Thoracic aorta (tissue), 2 donors: ENCODE measurements at regions not wholly inside any gene's neighbourhood (a gene's known extent, or its start where the extent isn't known, plus 50 kb on each side); places are given as distances from the start of the nearest gene placed in this dataset.

Experiments
- ATAC-seq: fragments of 150-250 bp; one replicate; pipeline ENCODE4 v1.8.0; 2017; ENCODE audit warnings: low read depth; ENCODE audit not compliant: insufficient number of reproducible peaks, low FRiP score
- DNase-seq: peaks from one replicate; pipeline ENCODE4 v3.0.0-alpha.2; 2020; ENCODE audit warnings: low spot score
- H3K27ac ChIP-seq, 2 donors: fragments of 200-600 bp; sonication (generic); 1 replicate in 1 of 2; 2 replicates in 1 of 2; pipeline ENCODE4 v1.5.1; 2016; ENCODE audit warnings: mild to moderate bottlenecking in 2 of 2, moderate library complexity in 2 of 2
- H3K27me3 ChIP-seq: fragments of 200-600 bp; sonication (generic); replicated peaks from 2 replicates; pipeline ENCODE4 v1.6.0; 2016; ENCODE audit warnings: mild to moderate bottlenecking; ENCODE audit not compliant: insufficient read depth
- H3K36me3 ChIP-seq: fragments of 200-600 bp; sonication (generic); one replicate; pipeline ENCODE4 v1.5.1; 2016
- H3K4me1 ChIP-seq, 2 donors: fragments of 200-600 bp; sonication (generic); 1 replicate in 1 of 2; 2 replicates in 1 of 2; pipeline versions ENCODE4 v1.5.1 to v1.6.0; 2016; ENCODE audit warnings: low read depth in 2 of 2, mild to moderate bottlenecking in 1 of 2; ENCODE audit not compliant: control insufficient read depth in 1 of 2
- H3K4me3 ChIP-seq: fragments of 200-600 bp; sonication (generic); 2 replicates; pipeline ENCODE4 v1.5.1; 2016; ENCODE audit warnings: mild to moderate bottlenecking
- H3K9me3 ChIP-seq: fragments of 200-600 bp; sonication (generic); 2 replicates; pipeline ENCODE4 v1.5.1; 2016
- TF ChIP-seq, protein P1 (sequence below): fragments of 200-600 bp; sonication (generic); IDR thresholded peaks from one replicate; pipeline ENCODE4 v1.5.1; 2019; ENCODE audit warnings: antibody characterized with exemption

DNA sequence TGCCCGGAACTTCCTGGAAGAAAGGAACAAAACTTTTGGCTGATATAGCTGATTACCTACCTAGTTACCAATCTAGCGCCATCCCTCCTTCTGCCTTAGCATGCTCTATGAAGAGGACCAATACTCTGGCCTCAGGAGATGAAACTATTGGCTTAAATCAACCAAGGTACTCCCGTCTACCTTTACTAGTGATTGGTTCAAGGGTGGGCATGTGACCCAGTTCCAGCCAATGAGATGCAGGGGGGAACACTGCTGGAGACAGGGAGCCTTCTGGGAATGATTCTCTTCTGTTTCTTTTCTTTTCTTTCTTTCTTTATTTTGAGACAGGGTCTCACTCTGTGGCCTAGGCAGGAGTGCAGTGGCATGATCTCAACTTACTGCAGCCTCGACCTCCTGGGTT is 72.6 kb upstream of the CCDC167 start:
- H3K4me1 ChIP-seq = no peaks in the 10 kb centered on the region
- H3K27ac ChIP-seq = no peak overlapping the region
- no peak for DNase-seq
- no peak overlapping the region for H3K4me3 ChIP-seq
- TF ChIP-seq, protein P1, sequence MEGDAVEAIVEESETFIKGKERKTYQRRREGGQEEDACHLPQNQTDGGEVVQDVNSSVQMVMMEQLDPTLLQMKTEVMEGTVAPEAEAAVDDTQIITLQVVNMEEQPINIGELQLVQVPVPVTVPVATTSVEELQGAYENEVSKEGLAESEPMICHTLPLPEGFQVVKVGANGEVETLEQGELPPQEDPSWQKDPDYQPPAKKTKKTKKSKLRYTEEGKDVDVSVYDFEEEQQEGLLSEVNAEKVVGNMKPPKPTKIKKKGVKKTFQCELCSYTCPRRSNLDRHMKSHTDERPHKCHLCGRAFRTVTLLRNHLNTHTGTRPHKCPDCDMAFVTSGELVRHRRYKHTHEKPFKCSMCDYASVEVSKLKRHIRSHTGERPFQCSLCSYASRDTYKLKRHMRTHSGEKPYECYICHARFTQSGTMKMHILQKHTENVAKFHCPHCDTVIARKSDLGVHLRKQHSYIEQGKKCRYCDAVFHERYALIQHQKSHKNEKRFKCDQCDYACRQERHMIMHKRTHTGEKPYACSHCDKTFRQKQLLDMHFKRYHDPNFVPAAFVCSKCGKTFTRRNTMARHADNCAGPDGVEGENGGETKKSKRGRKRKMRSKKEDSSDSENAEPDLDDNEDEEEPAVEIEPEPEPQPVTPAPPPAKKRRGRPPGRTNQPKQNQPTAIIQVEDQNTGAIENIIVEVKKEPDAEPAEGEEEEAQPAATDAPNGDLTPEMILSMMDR = no peak
- H3K9me3 ChIP-seq = no peaks in the 10 kb centered on the region
- H3K27me3 ChIP-seq = no peaks in the 10 kb centered on the region
- ATAC-seq = no peak
- no peaks in the 10 kb centered on the region for H3K36me3 ChIP-seq

DNA sequence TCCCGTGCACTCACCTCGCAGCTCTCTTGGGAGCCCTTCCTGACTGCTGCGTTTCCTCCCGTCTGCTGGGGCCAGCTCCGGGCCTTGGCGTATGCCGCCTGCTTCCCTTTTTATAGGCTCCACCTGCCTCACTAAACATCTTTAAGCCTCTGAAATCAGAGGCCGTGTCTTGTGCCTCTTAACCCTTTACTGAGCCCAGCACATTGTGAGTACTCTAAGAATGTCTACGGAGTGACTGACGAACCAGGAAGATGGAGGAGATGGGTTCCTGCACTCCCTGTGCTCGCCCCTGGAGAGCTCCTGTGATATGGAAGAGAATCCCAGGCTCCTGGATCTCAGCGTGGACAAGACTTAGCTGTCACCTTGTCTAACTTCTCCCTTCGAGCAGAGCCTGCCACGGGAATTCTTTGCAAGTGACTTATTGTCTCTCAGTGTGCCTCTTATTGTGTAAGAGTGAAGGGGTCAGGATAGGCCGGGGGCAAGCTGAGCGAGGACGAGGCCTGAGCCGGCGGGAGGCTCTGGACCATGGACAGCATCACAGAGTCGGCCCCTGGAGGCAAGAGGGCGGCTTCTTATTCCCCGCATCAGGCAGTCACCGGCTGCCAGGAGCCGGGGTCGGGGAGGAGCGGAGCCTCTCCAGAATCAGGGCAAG is 70.9 kb upstream of the CCDC167 start:
- TF ChIP-seq, protein P1 = no peak
- Histone ChIP-seq H3K9me3 (no peaks in the 10 kb centered on the region), H3K27me3 (no peaks in the 10 kb centered on the region), H3K4me1 (peaks cover 5 to 6% of the 10 kb centered on the region in 2 donors), H3K4me3 (no peak overlapping the region), H3K27ac (no peak overlapping the region), H3K36me3 (no peaks in the 10 kb centered on the region)
- ATAC-seq = no peak
- no peak for DNase-seq

DNA sequence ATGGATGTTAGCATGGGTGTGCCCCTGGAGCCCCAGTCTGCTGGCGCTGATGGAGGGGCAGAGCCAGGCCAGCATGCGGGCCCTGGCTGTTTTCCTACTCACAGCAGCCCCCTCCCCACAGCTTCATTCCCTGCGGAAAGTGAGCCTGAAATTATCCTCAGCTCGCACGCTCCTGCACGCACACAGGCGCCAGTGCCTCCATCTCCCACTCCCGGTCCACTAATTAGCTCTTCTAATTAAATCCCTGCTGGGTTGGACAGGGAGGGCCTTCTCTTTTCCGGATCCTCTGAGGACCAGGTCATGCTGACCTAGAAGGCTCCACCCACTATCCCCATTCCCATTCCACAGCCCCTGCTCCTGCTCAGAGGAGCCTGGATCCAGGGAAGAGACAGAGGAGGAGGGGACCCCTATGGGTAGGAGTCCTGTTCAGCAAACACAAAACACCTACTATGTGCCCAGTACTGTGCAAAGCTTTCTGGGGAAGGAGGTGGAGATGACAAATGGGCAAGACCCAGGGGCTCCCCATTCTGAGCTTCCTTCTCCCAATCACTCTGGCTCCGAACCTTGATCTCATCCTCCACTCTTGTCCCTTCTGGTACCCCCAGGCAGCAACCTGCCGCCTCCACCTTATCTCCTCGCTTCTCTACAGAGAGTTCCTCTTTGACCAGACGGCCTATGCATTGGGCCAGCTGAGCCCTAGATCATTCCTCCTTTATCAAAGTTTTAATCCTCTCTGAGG is 70.2 kb upstream of the CCDC167 start:
- H3K27ac ChIP-seq = no peak overlapping the region
- ATAC-seq (no peak), DNase-seq (no peak)
- peaks cover 7 to 11% of the 10 kb centered on the region in 2 donors for H3K4me1 ChIP-seq
- no peak overlapping the region for H3K4me3 ChIP-seq
- no peaks in the 10 kb centered on the region for H3K27me3 ChIP-seq
- H3K9me3 ChIP-seq = no peaks in the 10 kb centered on the region
- no peaks in the 10 kb centered on the region for H3K36me3 ChIP-seq
- TF ChIP-seq, protein P1 = no peak

DNA sequence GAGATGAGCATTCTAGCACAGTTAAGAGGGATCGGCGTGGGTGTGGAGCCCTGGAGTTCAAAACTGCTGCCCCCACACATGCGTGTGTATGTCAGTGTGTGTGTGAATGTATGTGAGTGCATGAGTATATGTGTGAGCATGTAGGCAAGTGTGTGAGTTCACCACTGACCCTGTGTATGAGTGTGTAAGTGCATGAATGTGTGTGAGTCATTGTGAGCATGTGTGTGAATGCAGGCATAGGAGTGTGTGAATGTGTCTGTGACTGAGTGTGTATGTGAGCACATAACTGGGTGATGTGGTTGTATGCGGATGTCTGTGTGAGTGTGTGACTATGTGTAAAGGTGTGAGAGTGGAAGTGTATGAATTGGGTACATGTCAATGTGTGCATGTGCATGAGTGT is 69.6 kb upstream of the CCDC167 start:
- H3K27me3 ChIP-seq = no peaks in the 10 kb centered on the region
- no peaks in the 10 kb centered on the region for H3K9me3 ChIP-seq
- TF ChIP-seq, protein P1 = no peak
- no peaks in the 10 kb centered on the region for H3K36me3 ChIP-seq
- DNase-seq = no peak
- peaks cover 7 to 11% of the 10 kb centered on the region in 2 donors for H3K4me1 ChIP-seq
- H3K4me3 ChIP-seq = no peak overlapping the region
- H3K27ac ChIP-seq = no peak overlapping the region
- no peak for ATAC-seq

DNA sequence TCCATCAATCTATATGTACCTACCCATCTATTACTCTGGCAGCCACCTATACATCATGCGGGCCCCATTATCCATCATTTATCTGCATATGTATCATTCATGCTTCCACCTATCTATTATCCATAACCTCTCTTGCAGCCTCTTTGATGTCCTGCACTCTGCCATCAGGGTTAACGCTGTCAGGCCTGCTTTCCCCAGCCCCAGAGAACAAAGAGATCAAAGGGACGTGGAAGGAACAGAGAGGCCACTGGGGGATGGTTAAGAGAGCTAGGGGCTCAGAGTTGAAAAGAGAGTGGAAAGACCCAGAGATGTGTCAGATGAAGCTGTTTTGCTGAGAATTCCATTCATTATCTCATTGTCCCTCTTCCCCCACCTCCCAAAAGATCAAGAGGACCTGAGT is 67.3 kb upstream of the CCDC167 start:
- H3K27me3 ChIP-seq = no peaks in the 10 kb centered on the region
- no peak overlapping the region for H3K4me3 ChIP-seq
- H3K9me3 ChIP-seq = no peaks in the 10 kb centered on the region
- ATAC-seq = no peak
- TF ChIP-seq, protein P1 = no peak
- no peak for DNase-seq
- no peak overlapping the region for H3K27ac ChIP-seq
- H3K4me1 ChIP-seq = peaks cover 7 to 11% of the 10 kb centered on the region in 2 donors
- H3K36me3 ChIP-seq = no peaks in the 10 kb centered on the region
